ENCODE measurements at regions not wholly inside any gene's neighbourhood (a gene's known extent, or its start where the extent isn't known, plus 50 kb on each side); places are given as distances from the start of the nearest gene placed in this dataset.

DNA sequence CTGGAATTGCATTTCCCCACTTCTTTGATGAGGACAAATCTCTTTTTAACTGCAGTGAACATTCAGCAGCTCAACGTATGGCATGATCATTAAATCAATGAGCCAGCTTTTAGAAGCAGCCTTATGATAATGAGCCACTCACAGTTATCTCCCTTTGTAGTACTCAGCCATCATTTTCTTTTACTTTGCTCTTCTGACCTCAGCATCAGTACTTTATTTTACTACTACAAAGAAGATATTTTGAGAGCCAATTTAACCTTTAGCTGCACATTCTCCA is 250.0 kb upstream of the CLEC14A start:
- TF ChIP-seq, protein P1, sequence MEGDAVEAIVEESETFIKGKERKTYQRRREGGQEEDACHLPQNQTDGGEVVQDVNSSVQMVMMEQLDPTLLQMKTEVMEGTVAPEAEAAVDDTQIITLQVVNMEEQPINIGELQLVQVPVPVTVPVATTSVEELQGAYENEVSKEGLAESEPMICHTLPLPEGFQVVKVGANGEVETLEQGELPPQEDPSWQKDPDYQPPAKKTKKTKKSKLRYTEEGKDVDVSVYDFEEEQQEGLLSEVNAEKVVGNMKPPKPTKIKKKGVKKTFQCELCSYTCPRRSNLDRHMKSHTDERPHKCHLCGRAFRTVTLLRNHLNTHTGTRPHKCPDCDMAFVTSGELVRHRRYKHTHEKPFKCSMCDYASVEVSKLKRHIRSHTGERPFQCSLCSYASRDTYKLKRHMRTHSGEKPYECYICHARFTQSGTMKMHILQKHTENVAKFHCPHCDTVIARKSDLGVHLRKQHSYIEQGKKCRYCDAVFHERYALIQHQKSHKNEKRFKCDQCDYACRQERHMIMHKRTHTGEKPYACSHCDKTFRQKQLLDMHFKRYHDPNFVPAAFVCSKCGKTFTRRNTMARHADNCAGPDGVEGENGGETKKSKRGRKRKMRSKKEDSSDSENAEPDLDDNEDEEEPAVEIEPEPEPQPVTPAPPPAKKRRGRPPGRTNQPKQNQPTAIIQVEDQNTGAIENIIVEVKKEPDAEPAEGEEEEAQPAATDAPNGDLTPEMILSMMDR (conservative IDR thresholded peaks at IDR 0.05 in 1 of 2, IDR thresholded peaks at IDR 0.05 in 1 of 2; ENCODE audit: low read depth in 1 of 2, low read length in 2 of 2): no peak
- TF ChIP-seq EZH2 (IDR thresholded peaks at IDR 0.05; ENCODE audit: low read length, missing control alignments): no peak

Data from fibroblast of lung (primary cell).